Gastroesophageal sphincter (tissue), 4 donors: ENCODE measurements at regions not wholly inside any gene's neighbourhood (a gene's known extent, or its start where the extent isn't known, plus 50 kb on each side); places are given as distances from the start of the nearest gene placed in this dataset.

Source experiments
- ATAC-seq: fragments of 150-250 bp; one replicate; pipeline ENCODE4 v1.9.1; 2016; ENCODE audit warnings: mild to moderate bottlenecking, moderate library complexity
- H3K27ac ChIP-seq, 4 donors: fragments of 200-600 bp; sonication (generic) in 3 of 4; 1 replicate in 3 of 4; 2 replicates in 1 of 4; pipeline ENCODE4 v1.5.1; 2016 to 2019
- H3K27me3 ChIP-seq: fragments of 200-600 bp; sonication (generic); one replicate; pipeline ENCODE4 v1.5.1; 2019
- H3K36me3 ChIP-seq, 2 donors: fragments of 200-600 bp; sonication (generic); one replicate each; pipeline ENCODE4 v1.5.1; 2019; ENCODE audit warnings: control low read depth in 1 of 2
- H3K4me1 ChIP-seq, 3 donors: fragments of 200-600 bp; sonication (generic); 1 replicate in 2 of 3; 2 replicates in 1 of 3; pipeline ENCODE4 v1.5.1; 2016 to 2019; ENCODE audit warnings: control low read depth in 2 of 3
- H3K4me3 ChIP-seq, 2 donors: fragments of 200-600 bp; sonication (generic); one replicate each; pipeline ENCODE4 v1.5.1; 2019; ENCODE audit warnings: mild to moderate bottlenecking in 1 of 2, moderate library complexity in 1 of 2
- H3K9me3 ChIP-seq, 3 donors: fragments of 200-600 bp; sonication (generic); one replicate each; pipeline ENCODE4 v1.5.1; 2017 to 2019; ENCODE audit warnings: control low read depth in 2 of 3
- CTCF ChIP-seq, 4 experiments: fragments of 200-600 bp in 2 of 4; fragments of 450-650 bp in 2 of 4; sonication (generic) in 1 of 4; IDR thresholded peaks; one replicate each; pipeline ENCODE4 v1.5.1; 2017 to 2019; ENCODE audit warnings: antibody characterized with exemption in 4 of 4, mild to moderate bottlenecking in 2 of 4, moderate library complexity in 2 of 4
- EP300 ChIP-seq: sonication (generic); formaldehyde crosslinking; IDR thresholded peaks from one replicate; pipeline ENCODE4 v1.6.1; 2017; ENCODE audit warnings: antibody characterized with exemption, mild to moderate bottlenecking
- POLR2A ChIP-seq, 2 donors: fragments of 450-650 bp; IDR thresholded peaks; one replicate each; pipeline ENCODE4 v1.6.1; 2017; ENCODE audit warnings: antibody characterized with exemption in 2 of 2, mild to moderate bottlenecking in 2 of 2, moderate library complexity in 1 of 2
- POLR2AphosphoS5 ChIP-seq: sonication (generic); formaldehyde crosslinking; IDR thresholded peaks from one replicate; pipeline ENCODE4 v1.6.1; 2017; ENCODE audit warnings: antibody characterized with exemption
- WGBS, 2 donors: methylation state at CpG; one replicate each; pipeline ENCODE4 v1.1.5; 2018; ENCODE audit warnings: low coverage in 1 of 2; 5-methylcytosine and 5-hydroxymethylcytosine counted together

GRCh38 chr9:103444176-103444575, 449.0 kb downstream of the CYLC2 start:
- Histone ChIP-seq H3K27me3 (no peaks in the 10 kb centered on the region), H3K4me3 (no peak overlapping the region), H3K4me1 (no peaks in the 10 kb centered on the region), H3K27ac (no peak overlapping the region), H3K36me3 (no peaks in the 10 kb centered on the region), H3K9me3 (peaks cover 0 to 4% (median 0%) of the 10 kb centered on the region in 3 donors)
- WGBS, 2 donors: 38 to 41% methylated on average over 2 of the region's 2 CpGs
- TF ChIP-seq POLR2A (IDR thresholded peaks at IDR 0.05) (no peak), POLR2AphosphoS5 (no peak), CTCF (IDR thresholded peaks at IDR 0.05) (no peak), EP300 (no peak)
- ATAC-seq: no peak

- no peaks in the 10 kb centered on the region for H3K36me3 ChIP-seq
- TF ChIP-seq POLR2A (IDR thresholded peaks at IDR 0.05): no peak
- TF ChIP-seq CTCF (IDR thresholded peaks at IDR 0.05): no peak
- TF ChIP-seq POLR2AphosphoS5: no peak
- TF ChIP-seq EP300: no peak
- H3K27me3 ChIP-seq: no peaks in the 10 kb centered on the region
- ATAC-seq: no peak
- H3K4me3 ChIP-seq: no peak overlapping the region
- no peaks in the 10 kb centered on the region for H3K9me3 ChIP-seq
- WGBS, 2 donors: 75 to 76% methylated on average over 2 of the region's 2 CpGs
- no peaks in the 10 kb centered on the region for H3K4me1 ChIP-seq
- no peak overlapping the region for H3K27ac ChIP-seq
Observed at GRCh38 chr9:103458826-103459225, 463.7 kb downstream of the CYLC2 start.

GRCh38 chr9:103471241-103471640, 476.1 kb downstream of the CYLC2 start:
- 83% methylated on average over 1 of the region's 5 CpGs; no CpG with 5 or more reads in 1 of the 2 donors for WGBS, 2 donors
- H3K9me3 ChIP-seq: no peaks in the 10 kb centered on the region

GRCh38 chr9:103474156-103474555, 479.0 kb downstream of the CYLC2 start:
- H3K4me1 ChIP-seq: no peaks in the 10 kb centered on the region
- TF ChIP-seq POLR2AphosphoS5 (no peak), CTCF (IDR thresholded peaks at IDR 0.05) (no peak), POLR2A (IDR thresholded peaks at IDR 0.05) (no peak), EP300 (no peak)
- 58 to 71% methylated on average over 1 of the region's 1 CpG for WGBS, 2 donors

More at GRCh38 chr9:103471241-103471640, 476.1 kb downstream of the CYLC2 start:
- TF ChIP-seq POLR2A (IDR thresholded peaks at IDR 0.05) (no peak), POLR2AphosphoS5 (no peak), CTCF (IDR thresholded peaks at IDR 0.05) (no peak), EP300 (no peak)
- H3K27me3 ChIP-seq: no peaks in the 10 kb centered on the region
- no peaks in the 10 kb centered on the region for H3K4me1 ChIP-seq
- no peak overlapping the region for H3K27ac ChIP-seq
- H3K4me3 ChIP-seq: no peak overlapping the region
- ATAC-seq: no peak
- H3K36me3 ChIP-seq: no peaks in the 10 kb centered on the region

GRCh38 chr9:103483471-103484096, 488.5 kb downstream of the CYLC2 start:
- WGBS, 2 donors: 71 to 87% methylated on average over 3 to 6 of the region's 29 CpGs
- Histone ChIP-seq H3K27ac (no peak overlapping the region), H3K36me3 (no peaks in the 10 kb centered on the region), H3K27me3 (no peaks in the 10 kb centered on the region), H3K9me3 (peaks cover 0 to 6% (median 0%) of the 10 kb centered on the region in 3 donors), H3K4me3 (no peak overlapping the region), H3K4me1 (no peaks in the 10 kb centered on the region)
- ATAC-seq: no peak
- TF ChIP-seq POLR2AphosphoS5: no peak
- no peak for TF ChIP-seq EP300
- no peak for TF ChIP-seq POLR2A (IDR thresholded peaks at IDR 0.05)
- TF ChIP-seq CTCF (IDR thresholded peaks at IDR 0.05): no peak

More at GRCh38 chr9:103474156-103474555, 479.0 kb downstream of the CYLC2 start:
- Histone ChIP-seq H3K27me3 (no peaks in the 10 kb centered on the region), H3K4me3 (no peak overlapping the region), H3K9me3 (no peaks in the 10 kb centered on the region), H3K27ac (no peak overlapping the region), H3K36me3 (no peaks in the 10 kb centered on the region)
- ATAC-seq: no peak
